GM12892 (cell line): ENCODE measurements at regions not wholly inside any gene's neighbourhood (a gene's known extent, or its start where the extent isn't known, plus 50 kb on each side); places are given as distances from the start of the nearest gene placed in this dataset.

Experiments
- POLR2A ChIP-seq: IDR thresholded peaks from 2 replicates; pipeline ENCODE4 v1.6.1; 2011; ENCODE audit warnings: low read depth, low read length, control low read depth
- POLR2AphosphoS5 ChIP-seq: IDR thresholded peaks from 2 replicates; pipeline ENCODE4 v1.6.1; 2011; ENCODE audit warnings: low read depth, low read length, control low read depth

DNA sequence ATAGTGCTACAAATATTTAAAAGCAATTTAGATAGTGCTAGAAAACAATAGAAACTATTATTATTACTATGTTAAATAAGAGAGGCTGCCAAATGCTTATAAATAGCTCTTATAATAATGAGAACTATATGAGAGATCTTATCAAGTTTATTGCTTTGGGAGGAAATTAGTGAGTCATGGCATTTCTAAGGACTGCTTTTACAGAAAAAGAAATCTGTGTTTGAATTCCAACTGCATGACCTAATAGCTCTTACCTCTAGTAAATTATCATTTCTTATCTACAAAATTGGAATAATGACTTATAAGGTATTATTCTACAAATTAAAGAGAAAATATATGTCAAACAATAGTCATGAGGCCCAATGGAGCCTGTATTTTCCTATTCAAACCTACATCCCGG lies 177.2 kb downstream of the GABRG1 start:
- no peak for TF ChIP-seq POLR2A
- no peak for TF ChIP-seq POLR2AphosphoS5
